GM19035 (cell line): ENCODE measurements at regions not wholly inside any gene's neighbourhood (a gene's known extent, or its start where the extent isn't known, plus 50 kb on each side); places are given as distances from the start of the nearest gene placed in this dataset.
"Not testable (repeated sequence)": the region's sequence is repeated elsewhere in the genome, so short reads cannot be mapped to it uniquely, and the experiment has no call there.

Experiments used
- ATAC-seq: cut with Tn5 transposase; IDR thresholded peaks from one replicate; pipeline ENCODE4 v1.9.1; 2021; ENCODE audit not compliant: unreplicated experiment

GRCh38 chrX:40788698-40789097 lies 53.4 kb upstream of the MED14 start:
- not testable (repeated sequence) for ATAC-seq

GRCh38 chrX:40792433-40792832 lies 57.1 kb upstream of the MED14 start:
- no peak for ATAC-seq

DNA sequence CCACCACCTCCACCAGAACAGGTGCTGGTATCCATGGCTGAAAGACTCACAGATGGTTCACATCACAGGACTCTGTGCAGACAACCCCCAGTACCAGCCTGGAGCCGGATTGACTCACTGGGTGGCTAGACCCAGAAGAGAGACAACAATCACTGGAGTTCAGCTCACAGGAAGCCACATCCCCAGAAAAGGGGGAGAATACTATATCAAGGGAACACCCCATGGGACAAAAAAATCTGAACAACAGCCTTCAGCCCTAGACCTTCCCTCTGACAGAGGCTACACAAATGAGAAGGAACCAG lies 59.4 kb upstream of the MED14 start:
- not testable (repeated sequence) for ATAC-seq

GRCh38 chrX:40799745-40800144 lies 64.4 kb upstream of the MED14 start:
- ATAC-seq: not testable (repeated sequence)

GRCh38 chrX:40805404-40805803 lies 70.1 kb upstream of the MED14 start:
- ATAC-seq: no peak

DNA sequence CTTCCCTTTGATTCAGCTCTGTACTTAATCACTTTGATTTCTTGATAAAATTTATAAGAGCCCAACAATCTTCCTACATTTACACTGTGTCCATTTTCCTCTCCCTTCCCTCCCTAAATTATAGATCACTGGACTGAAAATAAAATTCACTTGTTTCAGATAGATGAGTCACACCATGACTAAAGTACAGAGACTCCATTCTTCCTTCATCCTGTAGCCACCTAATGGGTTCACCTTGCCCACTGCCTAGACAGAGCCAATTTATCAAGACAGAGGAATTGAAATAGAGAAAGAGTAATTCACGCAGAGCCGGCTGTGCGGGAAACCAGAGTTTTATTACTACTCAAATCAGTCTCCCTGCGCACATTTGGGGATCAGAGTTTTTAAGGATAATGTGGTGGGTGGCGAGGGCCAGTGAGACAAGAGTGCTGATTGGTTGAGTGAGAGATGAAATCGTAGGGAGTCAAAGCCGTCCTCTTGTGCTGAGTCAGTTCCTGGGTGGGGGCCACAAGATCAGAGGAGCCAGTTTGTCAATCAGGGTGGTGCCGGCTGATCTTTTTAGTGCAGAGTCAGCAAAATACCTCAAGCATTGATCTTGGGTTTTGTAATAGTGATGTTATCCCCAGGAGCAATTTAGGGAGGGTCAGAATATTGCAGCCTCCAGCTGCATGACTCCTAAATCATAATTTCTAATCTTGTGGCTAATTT lies 71.3 kb upstream of the MED14 start:
- ATAC-seq: no peak

GRCh38 chrX:40807384-40807783 lies 72.0 kb upstream of the MED14 start:
- ATAC-seq: no peak

- no peak for ATAC-seq
Measured at GRCh38 chrX:40808203-40808602, 72.9 kb upstream of the MED14 start.

- ATAC-seq: no peak
Measured at GRCh38 chrX:40809210-40809609, 73.9 kb upstream of the MED14 start.

DNA sequence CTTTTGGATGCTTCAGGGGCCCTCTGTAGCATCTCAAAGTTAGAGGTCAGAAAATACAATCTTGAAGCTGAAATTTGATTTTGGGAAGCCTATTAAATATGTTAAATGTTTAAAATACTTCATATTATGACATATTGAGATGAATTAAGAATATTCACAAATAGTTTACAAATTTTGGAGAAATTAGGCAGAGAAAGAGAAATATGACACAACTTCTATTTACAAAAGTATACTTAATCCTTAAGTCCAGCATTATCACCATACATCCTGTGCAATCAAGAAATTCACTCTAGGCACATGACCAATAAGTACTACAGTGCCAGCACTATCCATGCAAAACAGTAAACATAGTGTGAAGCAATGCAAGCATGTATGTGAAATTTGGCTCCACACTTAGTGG lies 79.7 kb upstream of the MED14 start:
- not testable (repeated sequence) for ATAC-seq

- ATAC-seq: no peak
Measured at GRCh38 chrX:40816906-40817305, 81.6 kb upstream of the MED14 start.

DNA sequence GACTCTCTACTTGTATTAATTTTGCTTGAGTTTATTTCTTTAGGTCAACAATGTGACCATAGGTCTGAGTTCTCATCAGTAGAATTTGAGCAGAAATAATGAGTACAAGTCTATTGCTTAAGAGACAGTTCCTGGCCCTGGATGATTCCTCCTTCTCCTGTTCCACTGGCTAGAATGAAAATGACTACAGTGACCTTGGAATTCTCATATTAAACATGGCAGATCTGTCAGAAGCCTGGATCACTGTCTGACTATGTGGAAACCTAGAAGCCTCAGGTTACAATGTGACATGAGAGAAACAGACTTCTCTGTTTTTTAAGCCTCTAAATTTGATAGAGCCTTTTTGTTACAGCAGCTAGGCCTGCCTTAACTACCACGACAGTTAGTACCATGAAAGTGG lies 82.9 kb upstream of the MED14 start:
- no peak for ATAC-seq

DNA sequence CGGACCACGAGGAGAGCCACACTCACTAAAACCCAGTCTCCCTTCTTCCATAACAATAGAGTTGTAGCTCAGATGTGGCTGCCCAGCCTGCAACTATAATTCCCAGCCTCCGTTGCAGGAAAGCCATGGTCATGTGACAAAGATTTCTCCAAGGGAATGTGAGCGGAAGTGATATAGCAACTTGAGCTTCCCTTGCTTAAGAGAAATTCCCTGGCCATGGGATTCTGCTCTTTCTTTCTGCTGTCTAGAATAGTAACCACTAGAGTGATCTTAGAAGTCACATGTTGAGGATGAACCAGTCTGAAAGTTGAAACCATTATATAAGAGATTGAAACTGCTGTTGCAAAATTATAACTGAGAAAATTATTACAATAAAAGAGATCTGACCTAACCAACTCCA lies 86.4 kb upstream of the MED14 start:
- ATAC-seq: no peak

- no peak for ATAC-seq
Measured at GRCh38 chrX:40827331-40827730, 92.0 kb upstream of the MED14 start.

- ATAC-seq: no peak
Measured at GRCh38 chrX:40831750-40832149, 96.4 kb upstream of the MED14 start.

DNA sequence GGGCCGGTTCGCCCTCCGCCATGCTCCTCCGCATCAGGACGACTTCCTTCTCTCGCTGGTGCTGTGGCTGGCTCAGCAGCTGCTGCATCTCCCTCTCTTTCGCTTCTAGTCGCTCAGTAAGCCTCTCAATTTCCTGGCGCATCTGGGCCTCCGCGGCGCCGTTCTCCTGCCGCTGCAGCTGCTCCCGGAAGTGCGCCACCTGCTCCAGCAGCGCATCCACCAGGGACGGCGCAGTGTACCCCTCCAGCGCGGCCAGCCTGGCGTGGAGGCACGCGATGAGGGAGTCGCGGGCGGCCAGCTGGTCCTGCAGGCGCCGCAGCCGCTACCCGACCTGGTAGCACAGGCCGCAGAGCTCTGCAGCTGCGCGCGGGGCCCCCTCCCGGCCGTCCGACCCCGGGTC lies 97.4 kb upstream of the MED14 start:
- ATAC-seq: no peak

GRCh38 chrX:40834225-40834624 lies 98.9 kb upstream of the MED14 start:
- no peak for ATAC-seq

DNA sequence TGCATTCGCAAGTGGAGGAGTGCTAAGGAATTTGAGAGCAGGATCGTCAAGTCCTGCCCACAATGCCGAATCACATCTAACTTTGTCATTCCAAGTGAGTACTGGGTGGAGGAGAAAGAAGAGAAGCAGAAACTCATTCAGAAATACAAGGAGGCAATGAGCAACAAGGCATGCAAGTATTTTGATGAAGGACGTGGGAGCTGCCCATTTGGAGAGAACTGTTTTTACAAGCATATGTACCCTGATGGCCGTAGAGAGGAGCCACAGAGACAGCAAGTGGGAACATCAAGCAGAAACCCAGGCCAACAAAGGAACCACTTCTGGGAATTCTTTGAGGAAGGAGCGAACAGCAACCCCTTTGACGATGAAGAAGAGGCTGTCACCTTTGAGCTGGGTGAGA lies 100.2 kb upstream of the MED14 start:
- ATAC-seq: no peak

DNA sequence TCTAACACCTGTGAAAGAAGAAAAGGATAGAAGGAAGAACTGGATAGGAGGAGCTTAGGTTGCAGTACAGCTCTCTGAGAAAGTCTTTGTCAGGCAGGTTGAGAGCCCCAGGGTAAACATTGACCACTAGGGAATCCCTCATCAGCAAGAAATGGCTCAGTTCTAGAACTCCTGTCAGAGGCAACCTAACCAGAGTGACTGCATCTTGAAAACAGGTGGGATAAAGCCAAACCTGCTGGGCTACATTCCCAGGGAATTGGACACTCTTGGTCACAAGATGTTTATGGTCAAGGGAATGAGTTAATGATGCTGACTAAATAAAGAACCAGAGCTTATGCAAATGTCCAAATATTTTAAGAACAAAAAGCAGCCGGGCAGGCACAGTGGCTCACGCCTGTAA lies 108.3 kb upstream of the MED14 start:
- no peak for ATAC-seq

DNA sequence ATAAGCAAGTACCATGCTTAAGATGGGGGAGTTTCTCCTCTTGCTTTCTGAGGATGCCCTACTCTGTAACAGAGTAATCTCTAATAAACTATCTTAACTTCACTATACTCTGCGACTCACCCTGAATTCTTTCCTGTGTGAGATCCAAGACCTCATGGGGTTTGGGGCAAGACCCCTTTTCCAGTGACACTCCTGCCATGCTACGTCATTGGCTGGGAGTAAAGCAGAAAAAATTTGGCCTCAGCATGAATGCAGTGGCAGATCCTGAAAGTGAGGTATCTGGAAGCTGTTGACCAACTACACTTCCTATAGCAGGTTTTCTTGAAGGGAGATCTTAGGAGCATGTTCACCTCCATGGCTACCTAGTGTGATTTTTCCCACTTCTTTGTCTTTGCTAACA lies 109.1 kb upstream of the MED14 start:
- ATAC-seq: no peak

DNA sequence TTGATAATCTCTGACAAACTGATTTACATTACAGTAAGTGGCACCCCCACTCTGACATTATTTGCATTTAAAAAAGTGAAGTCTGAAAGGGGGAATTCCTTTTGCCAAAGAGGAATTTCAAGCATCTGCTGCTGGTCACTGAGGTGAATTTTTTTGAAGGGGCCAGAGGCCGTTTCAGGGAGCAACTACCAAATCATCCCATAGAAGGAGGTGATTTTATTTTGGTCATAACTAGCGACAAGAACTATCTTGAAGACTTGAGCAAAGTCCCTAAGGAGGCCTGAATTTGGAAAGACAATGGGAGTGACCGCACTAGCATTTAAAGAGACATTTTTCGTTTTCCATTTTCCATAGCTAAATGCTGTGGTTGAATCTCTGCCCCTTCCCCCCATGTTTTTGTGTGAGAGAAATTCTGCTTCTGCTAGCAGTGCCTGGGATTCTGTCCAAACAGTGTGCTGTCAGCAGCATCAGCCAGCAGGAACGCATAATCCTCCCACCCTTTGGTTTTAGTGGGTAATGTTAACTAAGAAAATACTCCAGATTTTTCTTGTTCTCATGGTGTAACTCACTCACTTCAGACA lies 110.1 kb upstream of the MED14 start:
- no peak for ATAC-seq

DNA sequence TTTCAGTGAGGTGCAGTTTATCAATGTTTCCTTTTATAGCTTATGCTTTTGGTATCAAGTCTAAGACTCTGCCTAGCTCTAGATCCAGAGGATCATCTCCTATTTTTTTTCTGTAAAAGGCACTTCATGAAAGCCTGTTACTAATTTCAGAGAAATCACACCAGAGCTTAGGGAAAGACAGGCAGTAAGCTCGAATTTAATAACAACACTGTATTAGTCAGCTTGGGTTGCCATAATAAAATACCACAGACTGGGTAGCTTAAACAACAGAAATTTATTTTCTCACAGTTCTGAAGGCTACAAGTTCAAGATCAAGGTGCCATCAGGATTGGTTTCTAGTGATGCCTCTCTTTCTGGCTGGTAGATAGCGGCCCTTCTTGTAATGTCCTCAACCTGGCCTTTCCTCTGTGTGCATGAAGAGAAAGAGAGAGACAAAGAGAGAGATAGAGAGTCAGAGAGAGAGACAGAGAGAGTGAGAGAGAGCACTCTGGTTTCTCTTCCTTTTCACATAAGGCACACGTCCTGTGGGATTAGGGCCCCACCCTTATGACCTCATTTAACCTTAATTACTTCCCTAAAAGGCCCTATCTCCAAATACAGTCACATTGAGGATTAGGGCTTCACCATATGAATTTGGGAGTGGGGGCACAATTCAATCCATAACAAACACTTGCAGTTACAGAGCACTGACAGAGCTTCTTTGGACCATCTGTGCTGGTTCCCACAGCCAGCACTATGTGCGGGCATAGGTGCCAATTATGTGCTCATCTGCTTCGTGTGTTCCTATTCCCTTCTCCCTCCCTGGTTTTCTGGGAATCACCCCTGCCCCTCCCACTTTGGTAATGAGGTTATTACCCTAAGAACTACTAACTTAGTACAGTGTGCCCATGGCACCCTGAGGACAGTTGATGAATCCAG lies 114.8 kb upstream of the MED14 start:
- ATAC-seq: no peak
